Panc1 (cell line): ENCODE measurements at regions not wholly inside any gene's neighbourhood (a gene's known extent, or its start where the extent isn't known, plus 50 kb on each side); places are given as distances from the start of the nearest gene placed in this dataset.

Source experiments
- ATAC-seq: fragments of 200-7000 bp; cut with Tn5 transposase; 2 replicates; pipeline ENCODE4 v1.9.1; 2020; ENCODE audit warnings: mild to moderate bottlenecking, moderate library complexity
- BruUV-seq: library from RNA; stranded (reverse); fragments of 400-500 nt; replicated peaks from 2 replicates; lab custom pipeline; 2021; lab: Mats Ljungman, UMichigan
- CTCF ChIA-PET: fragments of 300-600 bp; sonication (Branson Sonifier 250); formaldehyde crosslinking; loops from one replicate; lab custom pipeline; 2022; ENCODE audit warnings: antibody characterized with exemption; lab: Charles Lee
- POLR2A ChIA-PET: fragments of 300-600 bp; sonication (Branson Sonifier 250); formaldehyde crosslinking; loops from one replicate; lab custom pipeline; 2022; ENCODE audit warnings: antibody characterized with exemption; lab: Charles Lee
- DNase-seq: peaks from one replicate; pipeline ENCODE4 v3.0.0-alpha.2; 2010; ENCODE audit warnings: low read depth, low spot score
- H3K27ac ChIP-seq: 2 replicates; pipeline ENCODE4 v1.5.1; 2011; ENCODE audit warnings: mild to moderate bottlenecking, low read length, inconsistent platforms
- H3K27me3 ChIP-seq: fragments of 200-500 bp; sonication (Bioruptor generic); 2 replicates; pipeline ENCODE4 v1.6.0; 2014; ENCODE audit warnings: low read length, inconsistent platforms; ENCODE audit not compliant: control insufficient read depth, insufficient read depth
- H3K36me3 ChIP-seq: fragments of 200-500 bp; sonication (Bioruptor generic); 2 replicates; pipeline ENCODE4 v1.5.1; 2014; ENCODE audit warnings: inconsistent platforms, mild to moderate bottlenecking, low read length, moderate library complexity; ENCODE audit not compliant: control insufficient read depth, insufficient read depth
- H3K4me1 ChIP-seq: 2 replicates; pipeline ENCODE4 v1.5.1; 2011; ENCODE audit warnings: inconsistent platforms, mild to moderate bottlenecking, low read length, moderate library complexity; ENCODE audit not compliant: control insufficient read depth, insufficient read depth
- H3K4me3 ChIP-seq, 2 experiments: 2 replicates each; pipeline ENCODE4 v1.5.1; 2011 to 2012; ENCODE audit warnings: low read depth in 2 of 2, low read length in 2 of 2, mild to moderate bottlenecking in 2 of 2, inconsistent platforms in 1 of 2, moderate library complexity in 1 of 2
- H3K9me3 ChIP-seq: fragments of 200-500 bp; sonication (Bioruptor generic); 2 replicates; pipeline ENCODE4 v1.5.1; 2014; ENCODE audit warnings: low read depth, mild to moderate bottlenecking, inconsistent platforms, low read length, moderate library complexity; ENCODE audit not compliant: control insufficient read depth, insufficient read depth
- CTCF ChIP-seq: fragments of 450-650 bp; IDR thresholded peaks from 2 replicates; pipeline ENCODE4 v1.5.1; 2017; ENCODE audit warnings: mild to moderate bottlenecking
- POLR2AphosphoS5 ChIP-seq: IDR thresholded peaks from 2 replicates; pipeline ENCODE4 v1.6.1; 2012; ENCODE audit warnings: mild to moderate bottlenecking, low read depth, low read length, moderate library complexity
- SIN3A ChIP-seq: IDR thresholded peaks from 2 replicates; pipeline ENCODE4 v1.6.1; 2012; ENCODE audit warnings: low read depth, mild to moderate bottlenecking, low read length, moderate library complexity, borderline replicate concordance; ENCODE audit not compliant: insufficient read depth
- TCF7L2 ChIP-seq: IDR thresholded peaks from 2 replicates; pipeline ENCODE4 v1.6.1; 2011; ENCODE audit warnings: mild to moderate bottlenecking, low read depth, low read length, inconsistent platforms
- in situ Hi-C: cut with HindIII; loops from 2 replicates; pipeline ENCODE4 v1.10.0; 2016; ENCODE audit warnings: low sequenced_read_pairs, low pct_unique_long_range_greater_than_20kb
- intact Hi-C: fragments of 100-400 bp; cut with micrococcal nuclease; formaldehyde crosslinking; loops from one replicate; pipeline ENCODE4 v1.10.0; 2022; ENCODE audit not compliant: unreplicated experiment
- TF ChIP-seq, protein P1 (sequence below), 2 experiments: IDR thresholded peaks; 2 replicates each; pipeline ENCODE4 v1.6.1; 2011 to 2012; ENCODE audit warnings: low read depth in 2 of 2, control low read depth in 1 of 2, low read length in 1 of 2, mild to moderate bottlenecking in 1 of 2, moderate library complexity in 1 of 2; ENCODE audit not compliant: insufficient read depth in 1 of 2

DNA sequence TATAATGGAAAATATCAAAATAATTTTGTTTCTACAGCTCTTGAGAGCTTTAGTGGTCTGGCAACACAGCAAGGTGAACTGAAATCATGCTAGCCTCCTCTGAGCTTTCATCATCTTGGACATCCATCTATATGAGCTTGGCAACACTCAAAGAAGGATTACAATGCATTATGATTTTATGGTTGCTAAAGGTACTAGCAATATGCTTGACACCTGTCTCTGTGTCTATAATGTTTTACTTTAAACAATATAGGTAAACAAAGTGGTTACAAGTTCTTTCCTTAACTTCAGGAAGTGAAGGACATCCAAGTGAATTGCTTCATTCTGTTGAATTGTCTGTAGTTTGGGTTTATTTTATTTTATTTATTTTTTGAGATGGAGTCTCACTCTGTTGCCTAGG lies 203.7 kb upstream of the RRP15 start:
- no peaks in the 10 kb centered on the region for H3K36me3 ChIP-seq
- H3K27ac ChIP-seq = no peak overlapping the region
- no peak for DNase-seq
- ChIA-PET CTCF (no interaction called here), POLR2A (no interaction called here)
- no peaks in the 10 kb centered on the region for H3K4me1 ChIP-seq
- no peak for ATAC-seq
- H3K4me3 ChIP-seq = no peak overlapping the region
- TF ChIP-seq POLR2AphosphoS5 (no peak), CTCF (no peak), TCF7L2 (no peak)
- TF ChIP-seq, protein P1, sequence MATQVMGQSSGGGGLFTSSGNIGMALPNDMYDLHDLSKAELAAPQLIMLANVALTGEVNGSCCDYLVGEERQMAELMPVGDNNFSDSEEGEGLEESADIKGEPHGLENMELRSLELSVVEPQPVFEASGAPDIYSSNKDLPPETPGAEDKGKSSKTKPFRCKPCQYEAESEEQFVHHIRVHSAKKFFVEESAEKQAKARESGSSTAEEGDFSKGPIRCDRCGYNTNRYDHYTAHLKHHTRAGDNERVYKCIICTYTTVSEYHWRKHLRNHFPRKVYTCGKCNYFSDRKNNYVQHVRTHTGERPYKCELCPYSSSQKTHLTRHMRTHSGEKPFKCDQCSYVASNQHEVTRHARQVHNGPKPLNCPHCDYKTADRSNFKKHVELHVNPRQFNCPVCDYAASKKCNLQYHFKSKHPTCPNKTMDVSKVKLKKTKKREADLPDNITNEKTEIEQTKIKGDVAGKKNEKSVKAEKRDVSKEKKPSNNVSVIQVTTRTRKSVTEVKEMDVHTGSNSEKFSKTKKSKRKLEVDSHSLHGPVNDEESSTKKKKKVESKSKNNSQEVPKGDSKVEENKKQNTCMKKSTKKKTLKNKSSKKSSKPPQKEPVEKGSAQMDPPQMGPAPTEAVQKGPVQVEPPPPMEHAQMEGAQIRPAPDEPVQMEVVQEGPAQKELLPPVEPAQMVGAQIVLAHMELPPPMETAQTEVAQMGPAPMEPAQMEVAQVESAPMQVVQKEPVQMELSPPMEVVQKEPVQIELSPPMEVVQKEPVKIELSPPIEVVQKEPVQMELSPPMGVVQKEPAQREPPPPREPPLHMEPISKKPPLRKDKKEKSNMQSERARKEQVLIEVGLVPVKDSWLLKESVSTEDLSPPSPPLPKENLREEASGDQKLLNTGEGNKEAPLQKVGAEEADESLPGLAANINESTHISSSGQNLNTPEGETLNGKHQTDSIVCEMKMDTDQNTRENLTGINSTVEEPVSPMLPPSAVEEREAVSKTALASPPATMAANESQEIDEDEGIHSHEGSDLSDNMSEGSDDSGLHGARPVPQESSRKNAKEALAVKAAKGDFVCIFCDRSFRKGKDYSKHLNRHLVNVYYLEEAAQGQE (IDR thresholded peaks at IDR 0.05; ENCODE audit: insufficient read depth in 1 of 2, low read depth in 2 of 2, low read length in 1 of 2) = no peak
- no peaks in the 10 kb centered on the region for H3K27me3 ChIP-seq
- in situ Hi-C loops = no loop called here
- intact Hi-C loops = no loop called here
- no peaks in the 10 kb centered on the region for H3K9me3 ChIP-seq
- no TSS peak for BruUV-seq

GRCh38 chr1:218090459-218090858 lies 194.6 kb upstream of the RRP15 start:
- H3K4me1 ChIP-seq = no peaks in the 10 kb centered on the region
- in situ Hi-C loops = no loop called here
- no peak overlapping the region for H3K4me3 ChIP-seq
- TF ChIP-seq, protein P1 (IDR thresholded peaks at IDR 0.05; ENCODE audit: insufficient read depth in 1 of 2, low read depth in 2 of 2, low read length in 1 of 2) = no peak
- TF ChIP-seq TCF7L2 (no peak), SIN3A (no peak), POLR2AphosphoS5 (no peak), CTCF (no peak)
- H3K27ac ChIP-seq = no peak overlapping the region
- ATAC-seq (no peak), DNase-seq (no peak)
- no peaks in the 10 kb centered on the region for H3K9me3 ChIP-seq
- ChIA-PET POLR2A (no interaction called here), CTCF (no interaction called here)
- no peaks in the 10 kb centered on the region for H3K36me3 ChIP-seq
- intact Hi-C loops = no loop called here
- H3K27me3 ChIP-seq = no peaks in the 10 kb centered on the region
- no TSS peak for BruUV-seq
